K562 (cell line): ENCODE measurements at regions not wholly inside any gene's neighbourhood (a gene's known extent, or its start where the extent isn't known, plus 50 kb on each side); places are given as distances from the start of the nearest gene placed in this dataset.

Source experiments
- ATAC-seq: fragments of 200-7000 bp; cut with Tn5 transposase; 3 replicates; pipeline ENCODE4 v1.9.1; 2020; ENCODE audit warnings: moderate library complexity
- BruUV-seq: library from RNA; stranded (reverse); fragments of 400-500 nt; replicated peaks from 2 replicates; lab custom pipeline; 2021; lab: Mats Ljungman, UMichigan
- CTCF ChIA-PET: fragments of 300-600 bp; formaldehyde crosslinking; extraction: SDS; loops from one replicate; lab custom pipeline; 2021; ENCODE audit warnings: low intra/inter-chr PET ratio; lab: Yijun Ruan, JAX
- POLR2A ChIA-PET: fragments of 300-600, 350-650 bp; sonication (Branson Sonifier 250); formaldehyde crosslinking; extraction: SDS; loops from one replicate; lab custom pipeline; 2021; ENCODE audit warnings: antibody characterized with exemption, inconsistent platforms; lab: Yijun Ruan, JAX
- DNase-seq, 4 experiments: peaks; one replicate each; pipeline versions ENCODE4 v3.0.0 to v3.0.0-alpha.2; 2011 to 2018; ENCODE audit warnings: low spot score in 3 of 4, mixed read lengths in 3 of 4; ENCODE audit errors: extremely low read depth in 1 of 4
- FAIRE-seq: peaks from 2 replicates; lab custom pipeline; 2011; peaks lifted over from hg19 to GRCh38; lab: Jason Lieb, UNC
- H2AFZ ChIP-seq: 2 replicates; pipeline ENCODE4 v1.6.0; 2011; ENCODE audit warnings: low read depth, low read length, control low read depth, inconsistent platforms
- H3K27ac ChIP-seq: fragments of 200-600 bp; 3 replicates; pipeline ENCODE4 v1.8.0; 2011; ENCODE audit warnings: low read depth, mild to moderate bottlenecking, control low read depth, inconsistent platforms, low read length, moderate library complexity, mixed read lengths; ENCODE audit errors: extremely low read depth
- H3K27me3 ChIP-seq, 2 experiments: fragments of 300-600 bp in 1 of 2; 2 replicates in 1 of 2; 3 replicates in 1 of 2; pipeline versions ENCODE4 v1.6.0 to v1.8.0; 2011; ENCODE audit warnings: inconsistent platforms in 2 of 2, low read length in 2 of 2, mild to moderate bottlenecking in 1 of 2, mixed read lengths in 1 of 2, moderate library complexity in 1 of 2; ENCODE audit not compliant: control insufficient read depth in 2 of 2, insufficient read depth in 2 of 2
- H3K36me3 ChIP-seq: fragments of 300-600 bp; 3 replicates; pipeline ENCODE4 v1.8.0; 2011; ENCODE audit warnings: mild to moderate bottlenecking, low read length, inconsistent platforms; ENCODE audit not compliant: control insufficient read depth, insufficient read depth
- H3K4me1 ChIP-seq, 2 experiments: fragments of 200-600 bp in 1 of 2; replicated peaks in 1 of 2; 2 replicates in 1 of 2; 3 replicates in 1 of 2; pipeline versions ENCODE4 v1.5.1 to v1.8.0; 2011; ENCODE audit warnings: inconsistent platforms in 2 of 2, low read length in 2 of 2, mild to moderate bottlenecking in 1 of 2, mixed read lengths in 1 of 2, moderate library complexity in 1 of 2; ENCODE audit not compliant: control insufficient read depth in 2 of 2, insufficient read depth in 2 of 2
- H3K4me2 ChIP-seq: 2 replicates; pipeline ENCODE4 v1.6.1; 2011; ENCODE audit warnings: low read length, control low read depth, inconsistent platforms, mixed read lengths; ENCODE audit not compliant: insufficient read depth
- H3K4me3 ChIP-seq: fragments of 200-600 bp; sonication (generic), shearing (Covaris generic); 2 replicates; pipeline ENCODE4 v1.5.1; 2016; ENCODE audit warnings: control low read depth, inconsistent platforms
- H3K79me2 ChIP-seq: fragments of 200-600 bp; 3 replicates; pipeline ENCODE4 v1.8.0; 2011; ENCODE audit warnings: low read length, inconsistent platforms; ENCODE audit not compliant: control insufficient read depth, insufficient read depth
- H3K9ac ChIP-seq, 2 experiments: 2 replicates each; pipeline versions ENCODE4 v1.6.0 to v1.6.1; 2011; ENCODE audit warnings: low read depth in 2 of 2, low read length in 2 of 2, control low read depth in 1 of 2, inconsistent platforms in 1 of 2, mild to moderate bottlenecking in 1 of 2, mixed read lengths in 1 of 2; ENCODE audit not compliant: insufficient read depth in 1 of 2
- H3K9me1 ChIP-seq: one replicate; pipeline ENCODE4 v1.6.0; 2011; ENCODE audit warnings: inconsistent platforms, mild to moderate bottlenecking, low read length, moderate library complexity; ENCODE audit not compliant: control insufficient read depth, insufficient read depth
- H3K9me3 ChIP-seq: replicated peaks from 2 replicates; pipeline ENCODE4 v1.5.1; 2011; ENCODE audit warnings: low read depth, low read length, inconsistent platforms; ENCODE audit not compliant: control insufficient read depth, insufficient read depth
- H4K20me1 ChIP-seq: replicated peaks from 2 replicates; pipeline ENCODE4 v1.6.1; 2011; ENCODE audit warnings: low read length, inconsistent platforms, mixed read lengths; ENCODE audit not compliant: control insufficient read depth, insufficient read depth
- CCAR2 ChIP-seq: fragments of 200-400 bp; formaldehyde crosslinking; IDR thresholded peaks from 2 replicates; pipeline ENCODE4 v1.6.1; 2017; ENCODE audit warnings: mild to moderate bottlenecking, low read depth, low read length
- KDM4B ChIP-seq, 2 experiments: fragments of 450-650 bp in 1 of 2; sonication (generic) in 1 of 2; IDR thresholded peaks; 2 replicates each; pipeline ENCODE4 v1.6.1; 2016 to 2017; ENCODE audit warnings: borderline replicate concordance in 2 of 2, antibody characterized with exemption in 1 of 2, low read depth in 1 of 2, mild to moderate bottlenecking in 1 of 2
- MTA2 ChIP-seq: fragments of 450-650 bp; IDR thresholded peaks from 2 replicates; pipeline ENCODE4 v1.6.1; 2016; ENCODE audit warnings: low read depth
- NFATC3 ChIP-seq: fragments of 450-650 bp; IDR thresholded peaks from 2 replicates; pipeline ENCODE4 v1.6.1; 2017; ENCODE audit warnings: mild to moderate bottlenecking
- NR2C2 ChIP-seq, 2 experiments: fragments of 200-800 bp in 1 of 2; sonication (Bioruptor generic) in 1 of 2; sonication (generic) in 1 of 2; formaldehyde crosslinking in 1 of 2; IDR thresholded peaks; 2 replicates each; pipeline versions ENCODE4 v1.6.1 to v1.8.0; 2016 to 2022; ENCODE audit warnings: mild to moderate bottlenecking in 1 of 2, missing compliant biosample characterization in 1 of 2, missing genetic modification characterization in 1 of 2, missing genetic modification reagents in 1 of 2
- PTRF ChIP-seq: fragments of 450-650 bp; IDR thresholded peaks from 2 replicates; pipeline ENCODE4 v1.6.1; 2016; ENCODE audit warnings: mild to moderate bottlenecking, missing genetic modification characterization, missing compliant biosample characterization
- SRSF9 ChIP-seq: fragments of 200-400 bp; formaldehyde crosslinking; IDR thresholded peaks from 2 replicates; pipeline ENCODE4 v1.6.1; 2017; ENCODE audit warnings: low read depth, low read length, borderline replicate concordance
- ZC3H8 ChIP-seq: fragments of 450-650 bp; IDR thresholded peaks from 2 replicates; pipeline ENCODE4 v1.6.1; 2017
- ZMIZ1 ChIP-seq, 2 experiments: fragments of 150-350 bp in 1 of 2; IDR thresholded peaks; 2 replicates each; pipeline ENCODE4 v1.6.1; 2012 to 2016; ENCODE audit warnings: low read depth in 2 of 2, low read length in 2 of 2, mild to moderate bottlenecking in 1 of 2, moderate library complexity in 1 of 2
- WGBS: fragments of 100-300 bp; shearing (Covaris generic); methylation state at CpG from one replicate; pipeline ENCODE4 v1.1.6; 2016; ENCODE audit warnings: low coverage, mixed read lengths; ENCODE audit not compliant: insufficient coverage; ENCODE audit errors: missing lambda C conversion rate; 5-methylcytosine and 5-hydroxymethylcytosine counted together
- in situ Hi-C: fragments of 300-500 bp; cut with MboI; formaldehyde crosslinking; loops from 4 replicates; pipeline ENCODE4 v1.15.0; 2018; ENCODE audit warnings: inconsistent platforms, mixed read lengths
- intact Hi-C: fragments of 100-400 bp; cut with micrococcal nuclease; formaldehyde crosslinking; loops from 2 replicates; pipeline ENCODE4 v1.14.2; 2022

GRCh38 chr7:110322796-110323195 lies 768.1 kb upstream of the LRRN3 start:
- BruUV-seq: no TSS peak
- H3K27me3 ChIP-seq: no peaks in the 10 kb centered on the region
- H3K9me1 ChIP-seq: no peaks in the 10 kb centered on the region
- in situ Hi-C loops (no loop called here), intact Hi-C loops (no loop called here)
- no peak for FAIRE-seq
- no peak overlapping the region for H3K27ac ChIP-seq
- 0% methylated on average over 2 of the region's 2 CpGs for WGBS
- H3K4me3 ChIP-seq: no peak overlapping the region
- no peaks in the 10 kb centered on the region for H3K36me3 ChIP-seq
- H3K4me2 ChIP-seq: no peak overlapping the region
- H3K9ac ChIP-seq: no peak overlapping the region
- no peak for ATAC-seq
- CTCF ChIA-PET: no interaction called here
- H3K4me1 ChIP-seq: no peaks in the 10 kb centered on the region
- TF ChIP-seq PTRF (tag) (no peak), NR2C2 (CRISPR knock-in tag; IDR thresholded peaks at IDR 0.05) (no peak), NR2C2 (tag; IDR thresholded peaks at IDR 0.05) (no peak)
- TF ChIP-seq, all 486 proteins: peak for 0
- DNase-seq: no peak
- Histone ChIP-seq H3K9me3 (no peaks in the 10 kb centered on the region; the same call in 1 of the 2 replicates), H3K79me2 (no peaks in the 10 kb centered on the region), H4K20me1 (no peaks in the 10 kb centered on the region), H2AFZ (no peak overlapping the region)
- POLR2A ChIA-PET: no interaction called here

GRCh38 chr7:110326966-110327365 lies 764.0 kb upstream of the LRRN3 start:
- no peak for ATAC-seq
- CTCF ChIA-PET: no interaction called here
- no peaks in the 10 kb centered on the region for H3K9me1 ChIP-seq

More at GRCh38 chr7:110326966-110327365, 764.0 kb upstream of the LRRN3 start:
- BruUV-seq: no TSS peak
- Histone ChIP-seq H2AFZ (no peak overlapping the region), H3K4me3 (no peak overlapping the region), H3K4me1 (no peaks in the 10 kb centered on the region), H3K9ac (no peak overlapping the region), H3K36me3 (no peaks in the 10 kb centered on the region), H3K4me2 (no peak overlapping the region), H3K79me2 (no peaks in the 10 kb centered on the region), H3K27ac (no peak overlapping the region), H3K27me3 (no peaks in the 10 kb centered on the region), H3K9me3 (no peaks in the 10 kb centered on the region; the same call in 1 of the 2 replicates), H4K20me1 (no peaks in the 10 kb centered on the region)
- 0% methylated on average over 4 of the region's 4 CpGs for WGBS
- POLR2A ChIA-PET: no interaction called here
- no peak for DNase-seq
- intact Hi-C loops (no loop called here), in situ Hi-C loops (no loop called here)
- no peak for TF ChIP-seq SRSF9
- TF ChIP-seq ZC3H8: no peak
- TF ChIP-seq ZMIZ1 (IDR thresholded peaks at IDR 0.05; ENCODE audit: low read depth in 2 of 2, low read length in 2 of 2): no peak
- TF ChIP-seq CCAR2: no peak
- no peak for TF ChIP-seq KDM4B (IDR thresholded peaks at IDR 0.05; ENCODE audit: borderline replicate concordance in 2 of 2, low read depth in 1 of 2)
- no peak for TF ChIP-seq MTA2
- no peak for TF ChIP-seq NFATC3
- no peak for FAIRE-seq
